Prostate gland (tissue), 2 donors: ENCODE measurements at regions not wholly inside any gene's neighbourhood (a gene's known extent, or its start where the extent isn't known, plus 50 kb on each side); places are given as distances from the start of the nearest gene placed in this dataset.
A peak's percentile ranks its signal among the peaks of the same experiment; 100 is the strongest.

ENCODE experiments used
- DNase-seq: peaks from one replicate; pipeline ENCODE4 v3.0.0-alpha.2; 2019; ENCODE audit warnings: low spot score
- H3K27ac ChIP-seq, 2 donors: fragments of 200-600 bp; sonication (generic); 2 replicates each; pipeline ENCODE4 v1.5.1; 2017 to 2019
- H3K27me3 ChIP-seq: fragments of 200-600 bp; sonication (generic); replicated peaks from 2 replicates; pipeline ENCODE4 v1.5.1; 2019; ENCODE audit not compliant: insufficient read depth
- H3K36me3 ChIP-seq, 2 donors: fragments of 200-600 bp; sonication (generic); 1 replicate in 1 of 2; 2 replicates in 1 of 2; pipeline versions ENCODE4 v1.5.1 to v1.8.1; 2017 to 2019
- H3K4me1 ChIP-seq: fragments of 200-600 bp; sonication (generic); replicated peaks from 2 replicates; pipeline ENCODE4 v1.5.1; 2019
- H3K4me3 ChIP-seq, 2 donors: fragments of 200-600 bp; sonication (generic); 2 replicates each; pipeline ENCODE4 v1.5.1; 2017 to 2019
- H3K9me3 ChIP-seq: fragments of 200-600 bp; sonication (generic); 2 replicates; pipeline ENCODE4 v1.5.1; 2017
- POLR2A ChIP-seq: fragments of 450-650 bp; IDR thresholded peaks from one replicate; pipeline ENCODE4 v1.6.1; 2016; ENCODE audit warnings: antibody characterized with exemption, mild to moderate bottlenecking
- POLR2AphosphoS5 ChIP-seq: sonication (generic); formaldehyde crosslinking; IDR thresholded peaks from one replicate; pipeline ENCODE4 v1.6.1; 2017; ENCODE audit warnings: antibody characterized with exemption
- WGBS: methylation state at CpG from one replicate; pipeline ENCODE4 v1.1.5; 2018; 5-methylcytosine and 5-hydroxymethylcytosine counted together
- intact Hi-C: fragments of 100-400 bp; cut with DNase I; formaldehyde crosslinking; loops from one replicate; pipeline ENCODE4 v1.14.2; 2022
- TF ChIP-seq, protein P1 (sequence below), 4 experiments: fragments of 200-600 bp in 2 of 4; fragments of 450-650 bp in 2 of 4; sonication (generic) in 2 of 4; IDR thresholded peaks; 1 replicate in 3 of 4; 2 replicates in 1 of 4; pipeline ENCODE4 v1.5.1; 2016 to 2019; ENCODE audit warnings: antibody characterized with exemption in 4 of 4, mild to moderate bottlenecking in 2 of 4, moderate library complexity in 2 of 4

DNA sequence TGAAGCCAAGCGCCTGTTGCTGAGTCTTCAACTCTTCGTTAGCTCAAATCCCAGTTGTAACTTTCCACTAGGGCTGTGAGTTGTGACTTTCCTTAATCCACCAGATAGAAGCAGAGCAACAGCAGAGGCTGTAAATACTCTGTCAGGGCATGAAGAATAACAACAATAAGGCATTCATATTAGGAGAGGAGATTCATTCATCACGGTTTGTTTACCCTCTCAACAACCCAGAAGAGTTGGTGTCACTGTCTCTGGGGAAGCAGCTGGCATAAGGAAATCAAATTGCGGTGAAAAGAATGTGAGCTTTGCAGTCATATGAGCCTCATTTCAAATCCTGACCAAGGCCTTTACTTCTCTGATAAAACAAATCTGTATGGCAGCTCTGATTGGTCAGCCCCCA is 184.8 kb downstream of the SHQ1 start:
- intact Hi-C loops: loop anchor here (10.0 kb wide), 2 partner anchors 151 to 179 kb away; no protein-coding TSS in a partner anchor
- Histone ChIP-seq H3K27me3 (no peaks in the 10 kb centered on the region), H3K9me3 (no peaks in the 10 kb centered on the region), H3K36me3 (no peaks in the 10 kb centered on the region), H3K4me3 (no peak overlapping the region), H3K4me1 (no peaks in the 10 kb centered on the region), H3K27ac (no peak overlapping the region)
- no peak for DNase-seq
- 62% methylated on average over 4 of the region's 4 CpGs for WGBS
- TF ChIP-seq, protein P1, sequence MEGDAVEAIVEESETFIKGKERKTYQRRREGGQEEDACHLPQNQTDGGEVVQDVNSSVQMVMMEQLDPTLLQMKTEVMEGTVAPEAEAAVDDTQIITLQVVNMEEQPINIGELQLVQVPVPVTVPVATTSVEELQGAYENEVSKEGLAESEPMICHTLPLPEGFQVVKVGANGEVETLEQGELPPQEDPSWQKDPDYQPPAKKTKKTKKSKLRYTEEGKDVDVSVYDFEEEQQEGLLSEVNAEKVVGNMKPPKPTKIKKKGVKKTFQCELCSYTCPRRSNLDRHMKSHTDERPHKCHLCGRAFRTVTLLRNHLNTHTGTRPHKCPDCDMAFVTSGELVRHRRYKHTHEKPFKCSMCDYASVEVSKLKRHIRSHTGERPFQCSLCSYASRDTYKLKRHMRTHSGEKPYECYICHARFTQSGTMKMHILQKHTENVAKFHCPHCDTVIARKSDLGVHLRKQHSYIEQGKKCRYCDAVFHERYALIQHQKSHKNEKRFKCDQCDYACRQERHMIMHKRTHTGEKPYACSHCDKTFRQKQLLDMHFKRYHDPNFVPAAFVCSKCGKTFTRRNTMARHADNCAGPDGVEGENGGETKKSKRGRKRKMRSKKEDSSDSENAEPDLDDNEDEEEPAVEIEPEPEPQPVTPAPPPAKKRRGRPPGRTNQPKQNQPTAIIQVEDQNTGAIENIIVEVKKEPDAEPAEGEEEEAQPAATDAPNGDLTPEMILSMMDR (IDR thresholded peaks at IDR 0.05): no peak
- TF ChIP-seq POLR2A (no peak), POLR2AphosphoS5 (no peak)

- 8% methylated on average over 2 of the region's 2 CpGs for WGBS
- H3K4me1 ChIP-seq: peaks cover 3% of the 10 kb centered on the region
- no peak overlapping the region for H3K27ac ChIP-seq
- intact Hi-C loops: loop anchor here (10.0 kb wide), 2 partner anchors 154 to 176 kb away; no protein-coding TSS in a partner anchor
- no peaks in the 10 kb centered on the region for H3K27me3 ChIP-seq
- H3K4me3 ChIP-seq: no peak overlapping the region
- no peaks in the 10 kb centered on the region for H3K36me3 ChIP-seq
- TF ChIP-seq POLR2AphosphoS5 (peak; percentile 94), POLR2A (no peak)
- TF ChIP-seq, protein P1 (IDR thresholded peaks at IDR 0.05): no peak
- DNase-seq: peak; percentile 90
- H3K9me3 ChIP-seq: no peaks in the 10 kb centered on the region
These were observed 187.2 kb downstream of the SHQ1 start for GRCh38 chr3:72661115-72661457.

DNA sequence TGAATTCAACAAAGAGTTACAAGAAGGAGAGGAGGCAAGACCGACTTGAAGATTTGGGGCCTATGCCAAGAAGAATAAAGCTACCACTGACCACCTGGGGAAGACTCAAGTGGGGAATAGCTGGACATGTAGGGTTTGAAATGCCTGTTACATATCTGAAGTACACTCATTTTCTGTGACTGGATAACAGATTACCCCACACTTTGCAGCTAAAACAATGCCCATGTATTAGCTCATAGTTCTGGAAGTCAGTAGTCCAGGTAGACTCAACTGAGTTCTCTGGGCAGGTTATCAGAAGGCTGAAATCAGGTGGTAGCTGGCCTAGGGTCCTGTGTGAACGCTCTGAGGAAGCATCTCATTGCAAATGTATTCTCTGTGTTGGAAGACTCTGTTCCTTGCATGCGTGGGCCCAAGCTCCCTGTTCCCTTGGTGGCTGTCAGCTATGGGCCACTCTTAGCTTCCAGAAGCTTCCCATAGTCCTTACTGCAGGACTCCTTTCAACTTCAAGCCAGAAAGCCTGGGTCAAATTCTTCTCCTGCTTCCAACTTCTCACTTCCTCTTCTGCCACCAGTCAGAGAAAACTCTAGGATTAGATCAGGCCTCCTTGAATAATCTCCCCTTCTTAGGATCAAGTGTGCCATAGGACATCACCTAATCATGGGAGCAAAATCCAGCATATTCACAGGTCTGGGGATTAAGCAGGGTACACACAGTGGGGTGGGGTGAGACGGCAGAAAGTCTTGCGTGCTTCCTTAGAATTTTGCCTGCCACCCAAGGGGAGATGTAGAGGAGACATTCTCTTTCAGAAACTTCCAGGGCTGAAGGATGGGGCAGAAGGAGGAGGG is 187.8 kb downstream of the SHQ1 start:
- 64% methylated on average over 5 of the region's 5 CpGs for WGBS

DNA sequence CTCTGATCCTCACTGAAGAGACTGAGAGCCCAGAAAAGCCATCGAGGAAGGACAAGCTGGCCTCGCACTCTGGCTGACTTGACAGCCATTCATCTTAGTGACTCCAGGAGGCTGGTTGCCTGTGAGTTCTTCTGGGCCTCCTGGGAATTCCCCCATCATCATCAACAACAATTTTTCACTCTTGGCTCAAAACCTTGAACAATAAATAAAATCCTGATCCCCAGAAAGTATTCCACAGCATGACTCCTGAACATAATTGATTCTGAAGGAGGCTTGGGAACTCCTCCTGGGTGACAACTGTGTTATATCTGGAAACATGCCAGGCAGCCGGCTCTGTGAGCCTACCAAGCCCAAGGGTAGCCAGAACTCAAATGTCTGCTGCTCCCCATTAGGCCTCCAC is 188.6 kb downstream of the SHQ1 start:
- TF ChIP-seq, protein P1 (IDR thresholded peaks at IDR 0.05): no peak
- TF ChIP-seq POLR2AphosphoS5 (no peak), POLR2A (no peak)
- H3K4me3 ChIP-seq: no peak overlapping the region
- no peak for DNase-seq
- no peaks in the 10 kb centered on the region for H3K27me3 ChIP-seq
- intact Hi-C loops: no loop called here
- peaks cover 6% of the 10 kb centered on the region for H3K4me1 ChIP-seq
- WGBS: 59% methylated on average over 3 of the region's 3 CpGs
- H3K27ac ChIP-seq: no peak overlapping the region
- H3K9me3 ChIP-seq: no peaks in the 10 kb centered on the region
- no peaks in the 10 kb centered on the region for H3K36me3 ChIP-seq

More for the DNA sequence above, 187.8 kb downstream of the SHQ1 start:
- no peak overlapping the region for H3K4me3 ChIP-seq
- no peak overlapping the region for H3K27ac ChIP-seq
- no peaks in the 10 kb centered on the region for H3K9me3 ChIP-seq
- TF ChIP-seq POLR2AphosphoS5 (no peak), POLR2A (no peak)
- TF ChIP-seq, protein P1 (IDR thresholded peaks at IDR 0.05): no peak
- no peak for DNase-seq
- H3K4me1 ChIP-seq: peaks cover 3% of the 10 kb centered on the region
- intact Hi-C loops: loop anchor here (10.0 kb wide), 2 partner anchors 154 to 176 kb away; no protein-coding TSS in a partner anchor
- no peaks in the 10 kb centered on the region for H3K36me3 ChIP-seq
- H3K27me3 ChIP-seq: no peaks in the 10 kb centered on the region

DNA sequence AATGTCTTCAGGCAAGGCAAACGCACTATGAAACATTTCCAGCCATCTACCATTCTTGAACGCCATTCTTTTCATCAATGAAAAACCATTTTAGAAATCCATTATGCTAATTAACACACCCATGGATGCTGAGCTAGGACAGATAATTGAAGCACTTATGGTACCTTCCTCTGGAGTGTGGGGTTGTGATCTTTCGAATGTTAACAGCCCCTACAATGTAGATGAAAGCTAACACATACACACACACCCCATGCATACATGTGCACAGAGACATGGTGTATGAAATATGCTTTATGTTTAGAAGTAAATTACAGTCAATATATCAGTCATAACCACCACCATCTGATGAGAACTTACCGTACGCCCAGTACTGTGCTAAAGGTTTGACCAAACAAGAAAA is 189.1 kb downstream of the SHQ1 start:
- H3K4me1 ChIP-seq: peaks cover 6% of the 10 kb centered on the region
- H3K27ac ChIP-seq: no peak overlapping the region
- H3K9me3 ChIP-seq: no peaks in the 10 kb centered on the region
- no peaks in the 10 kb centered on the region for H3K27me3 ChIP-seq
- DNase-seq: no peak
- no peaks in the 10 kb centered on the region for H3K36me3 ChIP-seq
- TF ChIP-seq POLR2A (no peak), POLR2AphosphoS5 (no peak)
- TF ChIP-seq, protein P1 (IDR thresholded peaks at IDR 0.05): no peak
- WGBS: 92% methylated on average over 5 of the region's 5 CpGs
- intact Hi-C loops: no loop called here
- no peak overlapping the region for H3K4me3 ChIP-seq
